HuH-7 (cell line): ENCODE measurements at regions not wholly inside any gene's neighbourhood (a gene's known extent, or its start where the extent isn't known, plus 50 kb on each side); places are given as distances from the start of the nearest gene placed in this dataset.
A peak's percentile ranks its signal among the peaks of the same experiment; 100 is the strongest.
"Not testable (repeated sequence)": the region's sequence is repeated elsewhere in the genome, so short reads cannot be mapped to it uniquely, and the experiment has no call there.

ENCODE experiments used
- DNase-seq: peaks from one replicate; pipeline ENCODE4 v3.0.0; 2011; ENCODE audit warnings: low spot score

- DNase-seq, result no peak
These were observed 405.7 kb downstream of the ARL4A start for GRCh38 chr7:13093160-13093559.

GRCh38 chr7:13097499-13097898, 410.1 kb downstream of the ARL4A start:
- no peak for DNase-seq

GRCh38 chr7:13098161-13098560, 410.7 kb downstream of the ARL4A start:
- no peak for DNase-seq

- DNase-seq, result no peak
These were observed 411.8 kb downstream of the ARL4A start for GRCh38 chr7:13099154-13099795.

- no peak for DNase-seq
These were observed 416.7 kb downstream of the ARL4A start for GRCh38 chr7:13104128-13104527.

- DNase-seq, result no peak
These were observed 417.8 kb downstream of the ARL4A start for GRCh38 chr7:13105209-13105608.

- no peak for DNase-seq
These were observed 419.1 kb downstream of the ARL4A start for GRCh38 chr7:13106513-13106912.

GRCh38 chr7:13107291-13107690, 419.9 kb downstream of the ARL4A start:
- DNase-seq, result no peak

GRCh38 chr7:13108061-13108460, 420.6 kb downstream of the ARL4A start:
- DNase-seq, result no peak

- no peak for DNase-seq
These were observed 421.8 kb downstream of the ARL4A start for GRCh38 chr7:13109201-13109600.

- no peak for DNase-seq
These were observed 422.7 kb downstream of the ARL4A start for GRCh38 chr7:13110107-13110506.

GRCh38 chr7:13111230-13111629, 423.8 kb downstream of the ARL4A start:
- DNase-seq, result no peak

- not testable (repeated sequence) for DNase-seq
These were observed 426.8 kb downstream of the ARL4A start for GRCh38 chr7:13114240-13114639.

GRCh38 chr7:13115157-13115772, 427.8 kb downstream of the ARL4A start:
- no peak for DNase-seq

- DNase-seq, result no peak
These were observed 428.4 kb downstream of the ARL4A start for GRCh38 chr7:13115855-13116254.

- DNase-seq, result peak; percentile 56
These were observed 429.7 kb downstream of the ARL4A start for GRCh38 chr7:13117103-13117502.

- no peak for DNase-seq
These were observed 430.2 kb downstream of the ARL4A start for GRCh38 chr7:13117592-13117991.

GRCh38 chr7:13124629-13125028, 437.2 kb downstream of the ARL4A start:
- not testable (repeated sequence) for DNase-seq

- DNase-seq, result no peak
These were observed 438.9 kb downstream of the ARL4A start for GRCh38 chr7:13126347-13126746.

- DNase-seq, result no peak
These were observed 442.9 kb downstream of the ARL4A start for GRCh38 chr7:13130321-13130720.

GRCh38 chr7:13130906-13131305, 443.5 kb downstream of the ARL4A start:
- DNase-seq, result not testable (repeated sequence)

GRCh38 chr7:13132314-13132713, 444.9 kb downstream of the ARL4A start:
- DNase-seq, result no peak

GRCh38 chr7:13136345-13136744, 448.9 kb downstream of the ARL4A start:
- not testable (repeated sequence) for DNase-seq

GRCh38 chr7:13139436-13139835, 452.0 kb downstream of the ARL4A start:
- DNase-seq, result no peak
